Hepatocyte (in vitro differentiated cells): ENCODE measurements at regions not wholly inside any gene's neighbourhood (a gene's known extent, or its start where the extent isn't known, plus 50 kb on each side); places are given as distances from the start of the nearest gene placed in this dataset.

ENCODE experiments used
- DNase-seq: peaks from one replicate; pipeline ENCODE4 v3.0.0-alpha.2; 2016; ENCODE audit warnings: low spot score
- H2AFZ ChIP-seq: fragments of 200-600 bp; sonication (generic); 2 replicates; pipeline ENCODE4 v1.6.0; 2016; ENCODE audit warnings: antibody characterized with exemption, mild to moderate bottlenecking
- H3K27ac ChIP-seq: fragments of 200-600 bp; sonication (generic); 2 replicates; pipeline ENCODE4 v1.5.1; 2016; ENCODE audit warnings: mild to moderate bottlenecking
- H3K27me3 ChIP-seq: fragments of 200-600 bp; sonication (generic); 2 replicates; pipeline ENCODE4 v1.6.1; 2016
- H3K36me3 ChIP-seq: fragments of 200-600 bp; sonication (generic); replicated peaks from 2 replicates; pipeline ENCODE4 v1.5.1; 2016; ENCODE audit warnings: low read depth; ENCODE audit not compliant: insufficient read depth
- H3K4me1 ChIP-seq: fragments of 200-600 bp; sonication (generic); 2 replicates; pipeline ENCODE4 v1.5.1; 2016; ENCODE audit warnings: mild to moderate bottlenecking, moderate library complexity; ENCODE audit not compliant: insufficient read depth
- H3K4me2 ChIP-seq: fragments of 200-600 bp; sonication (generic); 2 replicates; pipeline ENCODE4 v1.6.0; 2016
- H3K4me3 ChIP-seq: fragments of 200-600 bp; sonication (generic); 2 replicates; pipeline ENCODE4 v1.5.1; 2016; ENCODE audit warnings: mild to moderate bottlenecking
- H3K79me2 ChIP-seq: fragments of 200-600 bp; sonication (generic); 2 replicates; pipeline ENCODE4 v1.6.0; 2017; ENCODE audit warnings: mild to moderate bottlenecking
- H3K9me2 ChIP-seq: fragments of 200-600 bp; sonication (generic); replicated peaks from 2 replicates; pipeline ENCODE4 v1.6.0; 2017; ENCODE audit warnings: mild to moderate bottlenecking; ENCODE audit not compliant: insufficient read depth
- H3K9me3 ChIP-seq: fragments of 200-600 bp; sonication (generic); 2 replicates; pipeline ENCODE4 v1.5.1; 2016; ENCODE audit warnings: low read depth, mild to moderate bottlenecking
- H4K20me1 ChIP-seq: fragments of 200-600 bp; sonication (generic); 2 replicates; pipeline ENCODE4 v1.6.0; 2016; ENCODE audit warnings: mild to moderate bottlenecking; ENCODE audit not compliant: insufficient read depth, poor library complexity, severe bottlenecking
- CTCF ChIP-seq: fragments of 200-600 bp; sonication (generic); IDR thresholded peaks from 2 replicates; pipeline ENCODE4 v1.5.1; 2016; ENCODE audit warnings: antibody characterized with exemption, mild to moderate bottlenecking; ENCODE audit not compliant: poor library complexity
- EZH2 ChIP-seq: fragments of 200-600 bp; sonication (generic); IDR thresholded peaks from 2 replicates; pipeline ENCODE4 v1.6.1; 2016; ENCODE audit warnings: antibody characterized with exemption, mild to moderate bottlenecking, borderline replicate concordance
- EZH2phosphoT487 ChIP-seq: fragments of 200-600 bp; sonication (generic); IDR thresholded peaks from one replicate; pipeline ENCODE4 v1.6.1; 2018; ENCODE audit warnings: antibody characterized with exemption, mild to moderate bottlenecking, low read depth, moderate library complexity; ENCODE audit not compliant: unreplicated experiment, severe bottlenecking
- WGBS: methylation state at CpG from one replicate; pipeline ENCODE4 v1.1.6; 2016; ENCODE audit warnings: low lambda C conversion rate; ENCODE audit errors: missing lambda C conversion rate; 5-methylcytosine and 5-hydroxymethylcytosine counted together

- no peaks in the 10 kb centered on the region for H3K4me1 ChIP-seq
- no peaks in the 10 kb centered on the region for H4K20me1 ChIP-seq
- no peaks in the 10 kb centered on the region for H3K36me3 ChIP-seq
- H2AFZ ChIP-seq, result no peak overlapping the region
- 92% methylated on average over 2 of the region's 2 CpGs for WGBS
- no peak overlapping the region for H3K4me2 ChIP-seq
- DNase-seq, result no peak
- no peaks in the 10 kb centered on the region for H3K79me2 ChIP-seq
- H3K27me3 ChIP-seq, result no peaks in the 10 kb centered on the region
- H3K9me2 ChIP-seq, result no peaks in the 10 kb centered on the region
- TF ChIP-seq EZH2phosphoT487 (no peak), EZH2 (no peak), CTCF (no peak)
- no peak overlapping the region for H3K4me3 ChIP-seq
- H3K9me3 ChIP-seq, result no peaks in the 10 kb centered on the region
- no peak overlapping the region for H3K27ac ChIP-seq
These were observed 1041.0 kb upstream of the CNTN5 start for GRCh38 chr11:97979741-97980140.

- TF ChIP-seq CTCF (no peak), EZH2 (no peak), EZH2phosphoT487 (no peak)
These were observed 1038.2 kb upstream of the CNTN5 start for GRCh38 chr11:97982512-97982911.

GRCh38 chr11:97989121-97989520, 1031.6 kb upstream of the CNTN5 start:
- Histone ChIP-seq H3K36me3 (no peaks in the 10 kb centered on the region), H3K4me2 (no peak overlapping the region), H3K79me2 (no peaks in the 10 kb centered on the region), H3K27me3 (no peaks in the 10 kb centered on the region), H4K20me1 (no peaks in the 10 kb centered on the region), H3K9me2 (no peaks in the 10 kb centered on the region), H3K4me3 (no peak overlapping the region), H3K9me3 (no peaks in the 10 kb centered on the region), H3K27ac (no peak overlapping the region), H3K4me1 (no peaks in the 10 kb centered on the region), H2AFZ (no peak overlapping the region)
- 94% methylated on average over 2 of the region's 2 CpGs for WGBS
- DNase-seq, result no peak
- no peak for TF ChIP-seq CTCF
- TF ChIP-seq EZH2phosphoT487, result no peak
- no peak for TF ChIP-seq EZH2

More at GRCh38 chr11:97982512-97982911, 1038.2 kb upstream of the CNTN5 start:
- Histone ChIP-seq H4K20me1 (no peaks in the 10 kb centered on the region), H2AFZ (no peak overlapping the region), H3K27me3 (no peaks in the 10 kb centered on the region), H3K4me2 (no peak overlapping the region), H3K4me3 (no peak overlapping the region), H3K9me3 (no peaks in the 10 kb centered on the region), H3K9me2 (no peaks in the 10 kb centered on the region), H3K79me2 (no peaks in the 10 kb centered on the region), H3K36me3 (no peaks in the 10 kb centered on the region), H3K27ac (no peak overlapping the region), H3K4me1 (no peaks in the 10 kb centered on the region)
- WGBS, result 97% methylated on average over 6 of the region's 6 CpGs
- no peak for DNase-seq
